ENCODE measurements at regions not wholly inside any gene's neighbourhood (a gene's known extent, or its start where the extent isn't known, plus 50 kb on each side); places are given as distances from the start of the nearest gene placed in this dataset.

GRCh38 chr4:156517956-156518355 lies 453.6 kb downstream of the PDGFC start:
- ChIA-PET CTCF (no interaction called here), POLR2A (ENCODE audit: unreplicated experiment) (no interaction called here)
- in situ Hi-C loops (cut with MboI; ENCODE audit: low sequenced_read_pairs) (no loop called here), dilution Hi-C loops (cut with HindIII; ENCODE audit: low sequenced_read_pairs, unreplicated experiment) (no loop called here), intact Hi-C loops (cut with micrococcal nuclease) (no loop called here)
- Histone ChIP-seq H3K9me1 (ENCODE audit: insufficient read depth, low read length) (peaks cover 4% of the 10 kb centered on the region; the same call in 1 of the 2 replicates), H3K4ac (ENCODE audit: low read depth, low read length) (no peak overlapping the region), H4K8ac (ENCODE audit: low read depth in 2 of 2, low read length in 2 of 2) (no peak overlapping the region), H3K4me2 (ENCODE audit: low read depth, low read length) (no peak overlapping the region), H2AFZ (replicated peaks; ENCODE audit: low read length, poor library complexity) (no peak overlapping the region), H3K36me3 (ENCODE audit: control insufficient read depth, insufficient read depth, low read length) (no peaks in the 10 kb centered on the region), H4K91ac (ENCODE audit: insufficient read depth, low read depth, low read length) (no peak overlapping the region), H2BK15ac (ENCODE audit: low read depth, low read length) (no peak overlapping the region), H2AK9ac (replicated peaks; ENCODE audit: low read depth, low read length, poor library complexity) (no peak overlapping the region), H2AK5ac (ENCODE audit: low read depth, low read length) (no peak overlapping the region), H3K23ac (ENCODE audit: low read depth, low read length) (no peak overlapping the region), H3K27ac (ENCODE audit: insufficient read depth, low read length) (no peak overlapping the region), H3K27me3 (ENCODE audit: control insufficient read depth, insufficient read depth, low read length) (no peaks in the 10 kb centered on the region), H3K9ac (ENCODE audit: low read depth, low read length) (no peak overlapping the region), H2BK5ac (ENCODE audit: low read depth, low read length, poor library complexity, severe bottlenecking) (no peak overlapping the region), H4K20me1 (ENCODE audit: insufficient read depth, low read length) (no peaks in the 10 kb centered on the region), H3K4me3 (ENCODE audit: insufficient read depth, low read depth, low read length) (no peak overlapping the region), H3K18ac (ENCODE audit: low read depth, low read length) (no peak overlapping the region), H3K56ac (ENCODE audit: extremely low read depth, insufficient read depth, low read length) (no peak overlapping the region), H2BK20ac (ENCODE audit: low read depth, low read length) (no peak overlapping the region), H4K5ac (ENCODE audit: low read depth, low read length) (no peak overlapping the region), H2BK120ac (ENCODE audit: low read depth, low read length) (no peak overlapping the region), H3K14ac (replicated peaks; ENCODE audit: low read depth, low read length) (no peak overlapping the region), H3K9me3 (ENCODE audit: control insufficient read depth, insufficient read depth, low read length) (no peaks in the 10 kb centered on the region), H3K79me1 (ENCODE audit: low read depth in 1 of 2, low read length in 2 of 2) (no peaks in the 10 kb centered on the region), H3K4me1 (ENCODE audit: control insufficient read depth, insufficient read depth, low read length) (no peaks in the 10 kb centered on the region)
- no peak for TF ChIP-seq MXI1 (IDR thresholded peaks at IDR 0.05; ENCODE audit: borderline replicate concordance, low read depth, low read length)
- TF ChIP-seq ELK1 (IDR thresholded peaks at IDR 0.05; ENCODE audit: borderline replicate concordance, low read depth, low read length) = no peak
- no peak for TF ChIP-seq RCOR1 (IDR thresholded peaks at IDR 0.05; ENCODE audit: insufficient replicate concordance, low read length)
- TF ChIP-seq USF2 (IDR thresholded peaks at IDR 0.05; ENCODE audit: low read depth, low read length) = no peak
- TF ChIP-seq CHD1 (IDR thresholded peaks at IDR 0.05; ENCODE audit: low read depth, low read length) = no peak
- no peak for TF ChIP-seq SMC3 (IDR thresholded peaks at IDR 0.05; ENCODE audit: low read depth, low read length)
- TF ChIP-seq RAD21 (IDR thresholded peaks at IDR 0.05; ENCODE audit: low read length) = no peak
- TF ChIP-seq MAFK (IDR thresholded peaks at IDR 0.05; ENCODE audit: low read depth, low read length) = no peak
- ATAC-seq (ENCODE audit: low read depth) (no peak), DNase-seq (no peak)
- no TSS peak for BruUV-seq (replicated peaks)
- no CpG with 5 or more reads among the region's 2 CpGs for WGBS, 2 experiments (ENCODE audit: extremely low coverage in 2 of 2, insufficient read length in 1 of 2)
